GM12864 (cell line): ENCODE measurements at regions not wholly inside any gene's neighbourhood (a gene's known extent, or its start where the extent isn't known, plus 50 kb on each side); places are given as distances from the start of the nearest gene placed in this dataset.

Experiments used
- DNase-seq: peaks from one replicate; pipeline ENCODE4 v3.0.0-alpha.2; 2011; ENCODE audit warnings: low read depth
- H3K4me3 ChIP-seq: 2 replicates; pipeline ENCODE4 v1.5.1; 2011; ENCODE audit warnings: mild to moderate bottlenecking, low read depth, low read length, control low read depth
- TF ChIP-seq, protein P1 (sequence below): IDR thresholded peaks from 2 replicates; pipeline ENCODE4 v1.5.1; 2011; ENCODE audit warnings: low read depth, mild to moderate bottlenecking, moderate library complexity, low read length, control low read depth, inconsistent platforms; ENCODE audit errors: missing control alignments

DNA sequence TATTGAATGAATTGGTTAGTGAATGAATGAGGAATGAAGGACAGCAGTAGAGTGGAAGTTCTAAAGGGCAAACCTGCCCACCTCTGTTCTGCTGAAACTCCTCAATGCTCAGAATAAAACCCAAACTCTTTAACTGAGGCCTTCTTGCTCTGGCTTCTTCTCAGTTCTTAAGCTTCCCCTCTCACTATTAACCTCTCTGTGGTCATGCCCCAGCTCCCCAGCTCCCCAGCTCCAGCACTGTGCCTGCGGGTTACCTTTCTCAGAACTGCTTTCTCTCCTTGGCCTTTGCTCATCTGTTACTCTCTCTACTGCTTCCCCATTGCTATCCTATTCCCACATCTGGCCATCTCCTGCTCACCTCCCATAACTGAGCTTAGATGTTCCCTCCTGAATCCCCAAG, 137.4 kb downstream of the NXPE2 start:
- TF ChIP-seq, protein P1, sequence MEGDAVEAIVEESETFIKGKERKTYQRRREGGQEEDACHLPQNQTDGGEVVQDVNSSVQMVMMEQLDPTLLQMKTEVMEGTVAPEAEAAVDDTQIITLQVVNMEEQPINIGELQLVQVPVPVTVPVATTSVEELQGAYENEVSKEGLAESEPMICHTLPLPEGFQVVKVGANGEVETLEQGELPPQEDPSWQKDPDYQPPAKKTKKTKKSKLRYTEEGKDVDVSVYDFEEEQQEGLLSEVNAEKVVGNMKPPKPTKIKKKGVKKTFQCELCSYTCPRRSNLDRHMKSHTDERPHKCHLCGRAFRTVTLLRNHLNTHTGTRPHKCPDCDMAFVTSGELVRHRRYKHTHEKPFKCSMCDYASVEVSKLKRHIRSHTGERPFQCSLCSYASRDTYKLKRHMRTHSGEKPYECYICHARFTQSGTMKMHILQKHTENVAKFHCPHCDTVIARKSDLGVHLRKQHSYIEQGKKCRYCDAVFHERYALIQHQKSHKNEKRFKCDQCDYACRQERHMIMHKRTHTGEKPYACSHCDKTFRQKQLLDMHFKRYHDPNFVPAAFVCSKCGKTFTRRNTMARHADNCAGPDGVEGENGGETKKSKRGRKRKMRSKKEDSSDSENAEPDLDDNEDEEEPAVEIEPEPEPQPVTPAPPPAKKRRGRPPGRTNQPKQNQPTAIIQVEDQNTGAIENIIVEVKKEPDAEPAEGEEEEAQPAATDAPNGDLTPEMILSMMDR: no peak
- H3K4me3 ChIP-seq: no peak overlapping the region
- no peak for DNase-seq

DNA sequence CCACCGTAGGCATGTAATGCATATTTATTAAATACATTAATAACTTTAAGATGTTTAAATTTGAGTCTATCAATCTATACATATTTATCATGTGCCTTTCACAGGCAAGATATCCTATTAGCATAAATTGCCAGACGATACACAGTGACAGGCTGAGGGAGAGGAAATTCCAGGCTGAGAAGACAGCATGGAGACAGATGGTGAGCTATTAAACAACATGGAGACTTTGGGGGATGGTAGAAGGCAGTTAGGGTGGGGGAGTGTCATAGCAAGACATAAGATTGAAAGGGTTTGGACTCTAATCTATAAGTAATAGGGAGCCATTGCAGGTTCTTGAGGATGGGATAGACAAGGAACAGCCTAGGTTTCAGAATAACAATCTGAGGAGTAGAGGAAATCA, 138.5 kb downstream of the NXPE2 start:
- no peak for DNase-seq
- no peak overlapping the region for H3K4me3 ChIP-seq
- TF ChIP-seq, protein P1: no peak

DNA sequence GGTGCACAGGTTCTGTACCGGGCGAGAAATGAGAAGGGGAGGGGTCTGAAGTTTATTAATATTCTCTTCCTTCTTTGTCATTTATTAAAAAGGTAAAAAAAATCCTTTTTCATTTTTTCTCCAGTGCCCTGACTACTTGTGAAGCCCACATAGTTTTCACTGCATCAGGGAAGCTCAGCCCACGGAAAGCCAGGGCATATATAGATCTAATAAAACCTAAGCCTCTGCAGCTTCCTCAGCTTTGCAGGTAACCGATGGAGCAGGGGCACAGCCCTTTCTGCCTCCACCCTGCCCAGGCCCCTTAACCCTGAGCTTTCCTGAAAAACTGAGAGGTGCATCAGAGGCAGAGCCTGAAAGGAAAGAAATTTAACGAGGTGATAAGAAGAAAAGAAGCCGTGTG, 140.1 kb downstream of the NXPE2 start:
- TF ChIP-seq, protein P1: no peak
- no peak for DNase-seq
- no peak overlapping the region for H3K4me3 ChIP-seq

- TF ChIP-seq, protein P1: no peak
- H3K4me3 ChIP-seq: no peak overlapping the region
- DNase-seq: no peak
Measured at GRCh38 chr11:114819028-114819427, 140.7 kb downstream of the NXPE2 start.

GRCh38 chr11:114820621-114821020, 142.3 kb downstream of the NXPE2 start:
- no peak overlapping the region for H3K4me3 ChIP-seq
- TF ChIP-seq, protein P1: no peak
- no peak for DNase-seq

GRCh38 chr11:114821621-114822412, 143.5 kb downstream of the NXPE2 start:
- TF ChIP-seq, protein P1: no peak
- DNase-seq: no peak
- no peak overlapping the region for H3K4me3 ChIP-seq

GRCh38 chr11:114826910-114827442, 148.6 kb downstream of the NXPE2 start:
- no peak for DNase-seq
- H3K4me3 ChIP-seq: no peak overlapping the region
- TF ChIP-seq, protein P1: no peak
